ENCODE measurements at regions not wholly inside any gene's neighbourhood (a gene's known extent, or its start where the extent isn't known, plus 50 kb on each side); places are given as distances from the start of the nearest gene placed in this dataset.

DNA sequence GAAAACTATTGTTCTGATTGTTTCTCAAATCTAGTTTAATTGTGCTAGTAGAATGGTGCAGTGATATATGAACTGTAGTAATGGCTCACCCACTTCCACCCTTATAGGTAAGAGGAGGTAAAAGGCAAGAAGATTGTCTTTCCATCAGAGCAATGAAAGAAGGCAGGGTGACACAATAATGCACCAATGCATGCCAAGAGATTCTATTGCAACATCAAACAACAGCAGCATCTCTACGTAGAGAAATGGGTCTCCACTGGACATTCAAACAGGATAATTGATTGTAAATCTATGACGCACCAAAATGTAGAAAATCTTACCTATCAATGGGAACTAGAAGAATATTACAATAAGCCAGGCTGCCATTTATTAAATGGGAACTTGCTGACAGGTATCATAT is 107.0 kb upstream of the ISL1 start:
- DNase-seq (ENCODE audit: low spot score) = no peak
- TF ChIP-seq, protein P1, sequence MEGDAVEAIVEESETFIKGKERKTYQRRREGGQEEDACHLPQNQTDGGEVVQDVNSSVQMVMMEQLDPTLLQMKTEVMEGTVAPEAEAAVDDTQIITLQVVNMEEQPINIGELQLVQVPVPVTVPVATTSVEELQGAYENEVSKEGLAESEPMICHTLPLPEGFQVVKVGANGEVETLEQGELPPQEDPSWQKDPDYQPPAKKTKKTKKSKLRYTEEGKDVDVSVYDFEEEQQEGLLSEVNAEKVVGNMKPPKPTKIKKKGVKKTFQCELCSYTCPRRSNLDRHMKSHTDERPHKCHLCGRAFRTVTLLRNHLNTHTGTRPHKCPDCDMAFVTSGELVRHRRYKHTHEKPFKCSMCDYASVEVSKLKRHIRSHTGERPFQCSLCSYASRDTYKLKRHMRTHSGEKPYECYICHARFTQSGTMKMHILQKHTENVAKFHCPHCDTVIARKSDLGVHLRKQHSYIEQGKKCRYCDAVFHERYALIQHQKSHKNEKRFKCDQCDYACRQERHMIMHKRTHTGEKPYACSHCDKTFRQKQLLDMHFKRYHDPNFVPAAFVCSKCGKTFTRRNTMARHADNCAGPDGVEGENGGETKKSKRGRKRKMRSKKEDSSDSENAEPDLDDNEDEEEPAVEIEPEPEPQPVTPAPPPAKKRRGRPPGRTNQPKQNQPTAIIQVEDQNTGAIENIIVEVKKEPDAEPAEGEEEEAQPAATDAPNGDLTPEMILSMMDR (IDR thresholded peaks at IDR 0.05; ENCODE audit: borderline replicate concordance, control extremely low read depth, extremely low read depth, insufficient read depth, missing control alignments) = no peak
- in situ Hi-C loops (cut with MboI; ENCODE audit: low sequenced_read_pairs, unreplicated experiment) = no loop called here

DNA sequence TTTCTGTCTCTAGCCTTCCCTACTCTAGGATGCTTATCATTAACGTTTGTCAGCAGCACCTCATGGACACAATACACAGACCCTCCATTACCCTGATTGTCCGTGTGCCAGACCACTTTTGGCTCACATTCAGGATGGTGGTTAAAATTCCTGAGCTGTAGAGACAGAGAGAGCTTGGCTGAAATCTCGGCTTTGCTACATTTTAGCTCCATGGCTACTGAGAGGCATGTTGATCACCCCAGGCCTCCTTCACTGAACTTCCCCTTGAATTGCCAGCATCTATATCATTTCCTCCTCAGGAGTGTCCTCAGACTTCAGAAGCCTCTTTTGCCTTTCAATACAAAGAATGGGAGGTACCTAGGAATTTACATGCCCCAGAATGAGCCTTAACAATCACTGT is 104.7 kb upstream of the ISL1 start:
- TF ChIP-seq, protein P1 (IDR thresholded peaks at IDR 0.05; ENCODE audit: borderline replicate concordance, control extremely low read depth, extremely low read depth, insufficient read depth, missing control alignments) = no peak
- in situ Hi-C loops (cut with MboI; ENCODE audit: low sequenced_read_pairs, unreplicated experiment) = no loop called here
- DNase-seq (ENCODE audit: low spot score) = no peak

DNA sequence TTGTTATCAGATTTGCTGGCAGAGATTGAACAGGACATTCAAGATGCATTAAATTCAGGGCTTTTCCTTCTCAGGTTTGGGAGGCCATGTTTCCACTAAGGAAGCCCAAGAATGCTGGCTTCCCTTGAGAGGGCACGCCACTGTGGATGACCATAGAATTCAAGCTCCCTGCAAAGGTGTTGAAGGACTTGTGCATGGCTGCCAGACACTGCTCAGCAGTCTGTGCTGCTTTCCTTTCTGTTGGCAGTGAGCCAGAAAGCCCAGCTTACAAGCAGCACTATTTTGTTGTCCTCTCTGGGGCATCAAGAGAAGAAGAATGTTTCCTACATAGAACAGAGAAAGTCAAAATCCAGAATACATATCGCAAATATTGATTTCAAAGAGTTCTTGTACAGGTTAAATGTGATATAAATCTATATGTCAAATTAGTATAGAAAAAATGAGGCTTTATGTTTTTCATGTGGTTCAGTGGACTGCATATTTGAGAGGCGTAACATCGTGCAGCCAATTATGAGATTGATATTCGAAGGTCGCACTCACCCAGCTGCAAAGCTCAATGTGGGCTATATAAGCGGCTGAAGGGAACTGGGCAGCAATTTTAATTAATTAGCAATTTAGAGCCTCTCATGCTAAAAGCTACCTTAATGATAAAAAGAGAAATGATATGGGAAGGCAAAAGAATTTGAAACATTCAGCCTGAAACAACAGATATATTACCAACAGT is 103.1 kb upstream of the ISL1 start:
- no peak for DNase-seq (ENCODE audit: low spot score)

DNA sequence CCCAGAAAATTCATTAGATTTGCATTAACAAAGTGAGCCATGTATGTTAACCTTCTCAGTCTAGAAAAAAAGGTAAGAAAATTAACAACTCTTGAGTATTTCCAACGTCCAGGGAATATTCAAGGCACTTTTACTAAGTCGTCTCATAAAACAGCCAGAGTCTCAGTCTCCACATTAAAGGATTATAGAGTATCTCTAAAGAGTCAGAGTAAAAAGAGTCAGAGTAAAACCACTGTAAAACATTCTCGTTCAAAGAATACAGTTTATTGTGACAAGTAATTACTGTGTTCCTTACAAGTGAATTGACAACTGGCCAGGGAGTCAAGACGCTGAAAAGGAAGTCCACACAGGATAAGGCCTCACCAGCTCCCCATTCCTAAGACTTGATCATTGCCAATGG is 97.2 kb upstream of the ISL1 start:
- DNase-seq (ENCODE audit: low spot score) = no peak
- TF ChIP-seq, protein P1 (IDR thresholded peaks at IDR 0.05; ENCODE audit: borderline replicate concordance, control extremely low read depth, extremely low read depth, insufficient read depth, missing control alignments) = no peak
- in situ Hi-C loops (cut with MboI; ENCODE audit: low sequenced_read_pairs, unreplicated experiment) = no loop called here

More for the DNA sequence above, 103.1 kb upstream of the ISL1 start:
- in situ Hi-C loops (cut with MboI; ENCODE audit: low sequenced_read_pairs, unreplicated experiment) = no loop called here
- TF ChIP-seq, protein P1 (IDR thresholded peaks at IDR 0.05; ENCODE audit: borderline replicate concordance, control extremely low read depth, extremely low read depth, insufficient read depth, missing control alignments) = no peak

DNA sequence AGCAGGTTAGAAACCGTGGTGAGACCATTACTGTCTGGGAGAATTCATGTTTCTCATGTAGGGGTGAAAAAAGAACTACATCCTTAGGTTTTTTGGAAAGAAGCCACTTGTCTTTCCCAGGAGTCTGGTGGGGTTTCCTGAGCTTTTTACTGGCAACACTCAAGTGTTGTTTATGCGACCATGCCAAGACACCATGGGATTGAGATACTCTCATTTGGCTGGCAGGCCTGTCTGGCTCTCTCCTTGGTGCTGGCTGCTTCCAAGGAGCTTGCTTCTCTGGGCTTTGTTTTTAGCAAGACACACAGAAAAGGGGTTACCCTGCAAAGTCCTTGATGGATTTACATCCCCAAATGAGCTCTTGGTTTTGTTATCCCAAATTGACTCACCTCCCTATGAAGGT is 80.9 kb upstream of the ISL1 start:
- in situ Hi-C loops (cut with MboI; ENCODE audit: low sequenced_read_pairs, unreplicated experiment) = no loop called here
- TF ChIP-seq, protein P1 (IDR thresholded peaks at IDR 0.05; ENCODE audit: borderline replicate concordance, control extremely low read depth, extremely low read depth, insufficient read depth, missing control alignments) = no peak
- DNase-seq (ENCODE audit: low spot score) = no peak

DNA sequence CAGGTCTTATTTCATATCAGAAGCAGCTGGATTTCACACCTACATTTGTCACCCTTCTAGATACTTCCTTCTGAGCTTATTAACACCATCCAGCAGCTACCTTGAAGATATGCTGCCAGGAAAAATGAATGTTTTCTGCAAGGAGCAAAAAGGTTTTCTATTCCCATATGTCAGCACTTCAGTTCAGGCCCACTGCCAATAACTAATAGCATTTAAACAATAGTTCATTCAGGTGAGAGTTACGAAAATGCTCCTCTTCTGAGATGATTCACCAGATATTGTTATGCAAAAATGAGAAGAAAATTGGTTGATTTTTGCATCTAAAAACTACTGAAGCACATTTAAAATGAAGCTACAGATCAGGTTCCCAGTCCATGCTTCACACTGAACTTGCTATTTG is 56.4 kb upstream of the ISL1 start:
- TF ChIP-seq, protein P1 (IDR thresholded peaks at IDR 0.05; ENCODE audit: borderline replicate concordance, control extremely low read depth, extremely low read depth, insufficient read depth, missing control alignments) = no peak
- in situ Hi-C loops (cut with MboI; ENCODE audit: low sequenced_read_pairs, unreplicated experiment) = no loop called here
- no peak for DNase-seq (ENCODE audit: low spot score)
